Stomach (tissue), 8 donors: ENCODE measurements at regions not wholly inside any gene's neighbourhood (a gene's known extent, or its start where the extent isn't known, plus 50 kb on each side); places are given as distances from the start of the nearest gene placed in this dataset.

Experiments
- DNase-seq, 2 donors: peaks; one replicate each; pipeline versions ENCODE4 v3.0.0 to v3.0.0-alpha.2; 2013 to 2019
- H3K27ac ChIP-seq, 5 donors: fragments of 200-600 bp in 4 of 5; sonication (generic) in 4 of 5; one replicate each; pipeline ENCODE4 v1.5.1; 2013 to 2019; ENCODE audit warnings: mild to moderate bottlenecking in 1 of 5, moderate library complexity in 1 of 5
- H3K27me3 ChIP-seq, 3 donors: fragments of 200-600 bp; sonication (generic); one replicate each; pipeline ENCODE4 v1.5.1; 2017 to 2019; ENCODE audit warnings: mixed run types in 1 of 3
- H3K36me3 ChIP-seq, 4 donors: fragments of 200-600 bp; sonication (generic); 1 replicate in 3 of 4; 2 replicates in 1 of 4; pipeline ENCODE4 v1.5.1; 2016 to 2019
- H3K4me1 ChIP-seq, 4 donors: fragments of 200-600 bp; sonication (generic); one replicate each; pipeline ENCODE4 v1.5.1; 2016 to 2019
- H3K4me3 ChIP-seq, 4 donors: fragments of 200-600 bp; sonication (generic) in 3 of 4; one replicate each; pipeline ENCODE4 v1.5.1; 2016 to 2019; ENCODE audit warnings: mild to moderate bottlenecking in 1 of 4
- H3K9me3 ChIP-seq, 4 donors: fragments of 200-600 bp; sonication (generic); one replicate each; pipeline ENCODE4 v1.5.1; 2016 to 2019
- CTCF ChIP-seq, 7 experiments: fragments of 450-650 bp in 4 of 7; fragments of 200-600 bp in 3 of 7; sonication (generic) in 3 of 7; IDR thresholded peaks; one replicate each; pipeline ENCODE4 v1.5.1; 2016 to 2019; ENCODE audit warnings: antibody characterized with exemption in 7 of 7, control low read depth in 2 of 7, mild to moderate bottlenecking in 1 of 7
- EP300 ChIP-seq: sonication (generic); formaldehyde crosslinking; IDR thresholded peaks from one replicate; pipeline ENCODE4 v1.6.1; 2017; ENCODE audit warnings: antibody characterized with exemption
- POLR2A ChIP-seq, 4 donors: fragments of 450-650 bp; IDR thresholded peaks; one replicate each; pipeline ENCODE4 v1.6.1; 2016; ENCODE audit warnings: antibody characterized with exemption in 4 of 4, control low read depth in 2 of 4, mild to moderate bottlenecking in 1 of 4, moderate library complexity in 1 of 4
- POLR2AphosphoS5 ChIP-seq, 3 donors: sonication (generic); formaldehyde crosslinking; IDR thresholded peaks; one replicate each; pipeline ENCODE4 v1.6.1; 2016; ENCODE audit warnings: antibody characterized with exemption in 3 of 3
- WGBS, 5 donors: extraction: QIAGEN DNeasy Blood & Tissue Kit in 3 of 5; methylation state at CpG; one replicate each; pipeline versions ENCODE4 v1.1.5 to v1.1.7; 2013 to 2018; 5-methylcytosine and 5-hydroxymethylcytosine counted together
- intact Hi-C: fragments of 100-400 bp; cut with DNase I; formaldehyde crosslinking; loops from one replicate; pipeline ENCODE4 v1.15.1; 2023; ENCODE audit warnings: low total_unique reads
- donor health status: healthy with polysubstance abuse.
- donor health status: Bipolar disorder and iron deficiency.
- donor health status: healthy.

GRCh38 chr9:86521977-86522376 is 167.8 kb upstream of the TUT7 start:
- Histone ChIP-seq H3K27me3 (peaks cover 0 to 3% (median 0%) of the 10 kb centered on the region in 3 donors), H3K27ac (no peak overlapping the region), H3K4me3 (no peak overlapping the region), H3K36me3 (no peaks in the 10 kb centered on the region), H3K4me1 (no peaks in the 10 kb centered on the region), H3K9me3 (no peaks in the 10 kb centered on the region)
- DNase-seq = no peak
- intact Hi-C loops = no loop called here
- WGBS, 5 donors = 59 to 71% (median 67%) methylated on average over 5 of the region's 5 CpGs
- TF ChIP-seq EP300 = no peak
- no peak for TF ChIP-seq POLR2A (IDR thresholded peaks at IDR 0.05)
- TF ChIP-seq CTCF (IDR thresholded peaks at IDR 0.05) = no peak
- no peak for TF ChIP-seq POLR2AphosphoS5 (IDR thresholded peaks at IDR 0.05)

- 87 to 92% (median 88%) methylated on average over 4 of the region's 4 CpGs for WGBS, 5 donors
- Histone ChIP-seq H3K36me3 (no peaks in the 10 kb centered on the region), H3K27ac (no peak overlapping the region), H3K4me1 (no peaks in the 10 kb centered on the region), H3K4me3 (no peak overlapping the region), H3K27me3 (no peaks in the 10 kb centered on the region), H3K9me3 (no peaks in the 10 kb centered on the region)
- DNase-seq = no peak
- intact Hi-C loops = no loop called here
- TF ChIP-seq EP300 (no peak), CTCF (IDR thresholded peaks at IDR 0.05) (no peak), POLR2AphosphoS5 (IDR thresholded peaks at IDR 0.05) (no peak), POLR2A (IDR thresholded peaks at IDR 0.05) (no peak)
Measured at GRCh38 chr9:86521322-86521721, 167.1 kb upstream of the TUT7 start.

- Histone ChIP-seq H3K36me3 (no peaks in the 10 kb centered on the region), H3K9me3 (no peaks in the 10 kb centered on the region), H3K27me3 (no peaks in the 10 kb centered on the region), H3K4me3 (no peak overlapping the region), H3K4me1 (peaks cover 0 to 13% (median 0%) of the 10 kb centered on the region in 4 donors), H3K27ac (no peak overlapping the region)
- TF ChIP-seq CTCF (IDR thresholded peaks at IDR 0.05) (no peak), EP300 (no peak), POLR2AphosphoS5 (IDR thresholded peaks at IDR 0.05) (no peak), POLR2A (IDR thresholded peaks at IDR 0.05) (no peak)
- DNase-seq = no peak
- intact Hi-C loops = no loop called here
Measured at GRCh38 chr9:86519066-86519615, 164.9 kb upstream of the TUT7 start.

- 81 to 94% (median 85%) methylated on average over 1 of the region's 1 CpG for WGBS, 5 donors
- H3K27me3 ChIP-seq = no peaks in the 10 kb centered on the region
- no peak overlapping the region for H3K4me3 ChIP-seq
- no peaks in the 10 kb centered on the region for H3K36me3 ChIP-seq
- intact Hi-C loops = no loop called here
- no peaks in the 10 kb centered on the region for H3K9me3 ChIP-seq
- DNase-seq = no peak
- H3K4me1 ChIP-seq = peaks cover 0 to 13% (median 2%) of the 10 kb centered on the region in 4 donors
- no peak overlapping the region for H3K27ac ChIP-seq
- TF ChIP-seq POLR2AphosphoS5 (IDR thresholded peaks at IDR 0.05) (no peak), POLR2A (IDR thresholded peaks at IDR 0.05) (no peak), CTCF (IDR thresholded peaks at IDR 0.05) (no peak), EP300 (no peak)
Measured at GRCh38 chr9:86517475-86517874, 163.3 kb upstream of the TUT7 start.
